Tibial nerve (tissue), 3 donors: ENCODE measurements at regions not wholly inside any gene's neighbourhood (a gene's known extent, or its start where the extent isn't known, plus 50 kb on each side); places are given as distances from the start of the nearest gene placed in this dataset.

Source experiments
- POLR2A ChIP-seq, 2 donors: fragments of 450-650 bp; IDR thresholded peaks; one replicate each; pipeline ENCODE4 v1.6.1; 2017; ENCODE audit warnings: antibody characterized with exemption in 2 of 2, mild to moderate bottlenecking in 2 of 2, moderate library complexity in 2 of 2
- TF ChIP-seq, protein P1 (sequence below), 5 experiments: fragments of 200-600 bp in 3 of 5; fragments of 450-650 bp in 2 of 5; sonication (generic) in 3 of 5; IDR thresholded peaks; one replicate each; pipeline ENCODE4 v1.5.1; 2016 to 2019; ENCODE audit warnings: antibody characterized with exemption in 5 of 5, mild to moderate bottlenecking in 3 of 5, moderate library complexity in 2 of 5

GRCh38 chr1:238468068-238468467 is 577.3 kb upstream of the ZP4 start:
- TF ChIP-seq POLR2A (IDR thresholded peaks at IDR 0.05) = no peak
- TF ChIP-seq, protein P1, sequence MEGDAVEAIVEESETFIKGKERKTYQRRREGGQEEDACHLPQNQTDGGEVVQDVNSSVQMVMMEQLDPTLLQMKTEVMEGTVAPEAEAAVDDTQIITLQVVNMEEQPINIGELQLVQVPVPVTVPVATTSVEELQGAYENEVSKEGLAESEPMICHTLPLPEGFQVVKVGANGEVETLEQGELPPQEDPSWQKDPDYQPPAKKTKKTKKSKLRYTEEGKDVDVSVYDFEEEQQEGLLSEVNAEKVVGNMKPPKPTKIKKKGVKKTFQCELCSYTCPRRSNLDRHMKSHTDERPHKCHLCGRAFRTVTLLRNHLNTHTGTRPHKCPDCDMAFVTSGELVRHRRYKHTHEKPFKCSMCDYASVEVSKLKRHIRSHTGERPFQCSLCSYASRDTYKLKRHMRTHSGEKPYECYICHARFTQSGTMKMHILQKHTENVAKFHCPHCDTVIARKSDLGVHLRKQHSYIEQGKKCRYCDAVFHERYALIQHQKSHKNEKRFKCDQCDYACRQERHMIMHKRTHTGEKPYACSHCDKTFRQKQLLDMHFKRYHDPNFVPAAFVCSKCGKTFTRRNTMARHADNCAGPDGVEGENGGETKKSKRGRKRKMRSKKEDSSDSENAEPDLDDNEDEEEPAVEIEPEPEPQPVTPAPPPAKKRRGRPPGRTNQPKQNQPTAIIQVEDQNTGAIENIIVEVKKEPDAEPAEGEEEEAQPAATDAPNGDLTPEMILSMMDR (IDR thresholded peaks at IDR 0.05) = no peak
